GM18868 (cell line): ENCODE measurements at regions not wholly inside any gene's neighbourhood (a gene's known extent, or its start where the extent isn't known, plus 50 kb on each side); places are given as distances from the start of the nearest gene placed in this dataset.

Experiments
- ATAC-seq: cut with Tn5 transposase; IDR thresholded peaks from one replicate; pipeline ENCODE4 v1.9.1; 2021; ENCODE audit warnings: mild to moderate bottlenecking, moderate library complexity; ENCODE audit not compliant: unreplicated experiment

DNA sequence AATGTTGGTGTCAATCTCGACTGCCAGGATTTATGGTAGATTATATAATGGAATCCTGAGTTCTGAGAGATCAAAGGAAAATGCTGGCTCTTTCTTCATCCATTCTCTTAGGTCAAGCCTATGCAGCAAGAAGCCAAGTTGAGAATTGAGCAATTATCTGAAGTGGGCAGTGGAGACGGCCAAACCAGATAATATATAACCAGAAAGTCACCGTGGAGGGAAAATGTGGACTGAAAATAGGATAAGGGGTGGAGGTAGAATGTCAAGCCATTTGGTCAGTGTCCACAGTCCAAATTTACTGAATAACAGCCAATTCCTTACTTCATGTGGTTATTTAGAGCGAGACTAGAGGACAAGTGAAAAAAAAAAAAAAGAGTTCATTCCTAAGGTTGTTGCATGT is 107.8 kb upstream of the ESR1 start:
- no peak for ATAC-seq

DNA sequence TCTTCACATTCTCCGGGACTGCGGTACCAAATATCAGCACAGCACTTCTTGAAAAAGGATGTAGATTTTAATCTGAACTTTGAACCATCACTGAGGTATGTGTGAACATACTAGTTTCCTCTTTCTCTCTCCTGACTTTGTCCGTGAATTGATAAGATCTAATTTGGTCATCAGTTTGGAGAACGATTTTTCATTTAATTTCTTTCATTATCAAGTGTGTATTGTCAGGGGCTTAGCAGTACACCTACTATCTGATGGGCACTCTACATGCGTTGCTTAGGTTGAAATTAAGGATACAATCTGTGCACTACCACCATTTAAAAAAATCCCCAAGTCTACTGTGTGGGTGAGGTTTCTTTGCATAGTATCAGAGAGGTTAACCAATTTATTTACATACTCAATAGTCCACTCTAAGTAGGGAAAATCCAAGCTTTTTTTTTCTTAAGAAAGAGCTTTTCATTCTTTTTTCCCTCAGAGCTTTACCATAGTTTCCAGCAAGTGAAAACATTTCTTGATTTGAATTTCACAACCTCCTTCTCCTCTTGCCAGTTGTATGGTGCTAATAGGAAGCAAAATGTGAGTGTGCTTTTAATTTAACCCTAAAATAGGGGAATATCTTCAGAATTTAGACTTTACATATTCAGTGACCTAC is 105.4 kb upstream of the ESR1 start:
- peak; percentile 82 for ATAC-seq

DNA sequence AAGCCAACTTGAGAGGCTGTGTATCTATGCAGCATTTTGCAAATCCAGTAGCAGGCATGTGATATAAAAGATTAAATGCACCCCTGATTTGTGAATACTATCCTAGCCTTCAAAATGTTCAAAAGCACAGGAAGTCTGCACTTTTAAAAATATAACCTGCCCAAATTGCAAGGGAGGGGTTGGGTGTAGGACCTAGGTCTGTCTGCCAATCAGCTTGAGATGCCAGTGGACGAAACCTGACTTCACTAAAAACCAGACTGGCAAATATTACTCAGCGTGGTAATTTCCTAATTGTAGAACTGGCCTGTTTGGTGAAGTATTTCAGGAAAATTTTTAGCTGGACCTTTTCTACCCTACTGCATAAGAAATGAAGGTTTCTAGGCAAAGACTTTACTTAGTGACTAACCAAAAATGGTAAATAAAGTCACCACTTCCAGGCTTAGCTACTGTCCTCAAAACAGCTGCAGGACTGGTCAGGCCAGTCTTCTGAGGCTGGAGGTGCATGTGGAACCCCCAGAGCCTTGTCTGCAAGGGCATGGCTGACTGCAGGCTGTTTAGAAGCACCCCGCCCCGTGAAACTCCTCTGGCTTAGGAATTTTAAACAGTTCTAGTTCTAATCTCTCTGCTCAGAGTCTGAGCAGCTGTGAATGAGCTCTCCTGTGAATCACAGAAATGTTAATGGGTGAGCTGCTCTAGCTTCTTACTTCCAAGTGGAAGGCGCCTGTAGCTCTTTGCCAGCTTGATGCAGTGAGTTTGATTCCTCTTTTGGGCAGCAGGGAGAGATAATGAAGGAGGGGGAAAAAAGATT is 104.4 kb upstream of the ESR1 start:
- peak; percentile 75 for ATAC-seq

DNA sequence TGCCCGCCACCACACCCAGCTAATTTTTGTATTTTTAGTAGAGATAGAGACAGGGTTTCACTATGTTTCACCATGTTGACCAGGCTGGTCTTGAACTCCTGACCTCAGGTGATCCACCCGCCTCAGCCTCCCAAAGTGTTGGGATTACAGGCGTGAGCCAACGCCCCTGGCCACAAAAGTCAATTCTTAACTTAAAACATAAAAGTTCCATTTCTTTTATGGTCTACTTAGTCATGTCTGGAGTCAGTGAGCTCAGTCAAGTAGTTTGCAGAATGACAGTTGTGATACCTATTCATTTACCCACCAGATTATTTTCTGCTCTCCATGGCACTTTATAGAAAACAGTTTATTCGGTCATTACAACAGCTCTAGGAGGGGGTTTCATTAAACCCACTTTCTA is 103.1 kb upstream of the ESR1 start:
- no peak for ATAC-seq

DNA sequence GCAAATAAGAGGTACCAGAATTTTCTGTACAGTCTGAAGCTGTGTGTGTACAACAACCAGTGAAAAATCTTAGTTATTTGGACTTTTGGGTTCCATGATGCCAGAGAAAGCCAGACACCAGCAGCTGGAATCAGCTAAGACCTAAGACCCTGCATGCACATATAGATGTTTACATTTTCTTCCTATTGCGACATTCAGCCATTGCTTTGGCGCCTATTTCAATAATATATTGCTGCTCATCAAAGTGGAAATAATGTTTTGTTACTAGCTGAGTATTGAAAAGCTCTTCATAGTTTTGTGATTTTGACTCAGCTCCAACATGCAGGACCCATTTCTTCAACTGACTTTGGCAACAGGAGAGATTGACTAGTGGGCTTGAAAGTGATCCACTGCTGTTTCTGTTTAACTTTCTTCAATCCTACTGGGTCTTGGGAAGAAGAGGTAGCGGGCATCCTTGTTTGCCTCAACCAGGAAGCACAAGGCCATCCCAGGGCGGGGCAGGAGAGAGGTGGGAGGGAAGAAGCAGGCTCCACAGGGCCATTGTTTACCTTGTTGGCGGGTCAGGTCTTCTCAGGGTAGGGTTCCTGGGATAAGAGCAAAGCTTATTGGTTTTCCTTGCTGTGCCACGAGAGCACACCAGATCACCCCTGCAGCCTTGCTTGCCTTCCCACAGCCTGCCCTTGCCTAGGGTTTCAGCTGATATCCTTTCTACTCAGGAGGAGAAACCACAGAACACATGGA is 101.3 kb upstream of the ESR1 start:
- ATAC-seq = no peak

DNA sequence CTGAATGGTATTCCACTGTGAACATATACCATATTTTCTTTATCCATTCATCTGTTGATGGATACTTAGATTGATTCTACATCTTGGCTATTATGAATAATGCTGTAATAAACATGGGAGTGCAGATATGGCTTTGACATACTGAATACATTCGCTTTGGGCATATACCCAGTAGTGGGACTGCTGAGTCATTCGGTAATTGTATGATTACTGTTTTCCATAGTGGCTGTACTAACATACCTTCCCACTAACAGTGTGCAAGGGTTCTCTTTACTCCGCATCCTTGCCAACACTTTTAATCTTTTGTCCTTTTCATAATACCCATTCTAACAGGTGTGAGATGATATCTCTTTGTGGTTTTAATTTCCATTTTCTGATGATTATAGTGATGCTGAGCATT is 98.2 kb upstream of the ESR1 start:
- no peak for ATAC-seq

DNA sequence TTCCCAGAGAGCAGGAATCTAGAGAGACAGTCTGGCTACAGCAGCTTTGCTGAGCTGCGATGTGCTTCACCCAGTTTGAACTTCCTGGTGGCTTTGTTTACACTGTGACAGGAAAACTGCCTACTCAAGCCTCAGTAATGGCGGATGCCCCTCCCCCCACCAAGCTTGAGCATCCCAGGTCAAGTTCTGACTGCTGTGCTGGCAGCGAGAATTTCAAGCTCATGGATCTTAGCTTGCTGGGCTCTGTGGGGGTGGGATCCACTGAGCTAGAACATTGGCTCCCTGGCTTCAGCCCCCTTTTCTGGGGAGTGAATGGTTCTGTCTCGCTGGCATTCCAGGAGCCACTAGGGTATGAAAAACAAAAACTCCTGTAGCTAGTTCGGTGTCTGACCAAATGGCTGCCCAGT is 91.0 kb upstream of the ESR1 start:
- no peak for ATAC-seq

DNA sequence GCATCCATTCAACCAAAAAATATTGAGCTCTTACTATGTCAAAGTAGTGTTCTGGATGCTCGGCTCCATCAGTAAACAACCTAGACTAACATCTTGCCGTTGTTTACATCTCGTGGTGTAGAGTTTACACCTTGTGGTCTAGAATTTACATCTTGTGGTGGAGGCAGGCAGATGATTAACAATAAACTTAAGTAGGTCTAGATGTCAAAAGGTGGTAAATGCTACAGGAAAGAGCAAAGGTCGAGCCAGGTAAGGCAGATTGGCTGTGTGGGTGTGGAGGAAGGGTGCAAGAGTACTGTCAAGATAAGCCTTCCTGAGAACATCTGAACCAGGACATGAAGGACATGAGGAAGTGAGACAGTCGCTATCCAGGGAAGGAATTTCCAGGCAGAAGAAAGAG is 88.4 kb upstream of the ESR1 start:
- ATAC-seq = no peak

DNA sequence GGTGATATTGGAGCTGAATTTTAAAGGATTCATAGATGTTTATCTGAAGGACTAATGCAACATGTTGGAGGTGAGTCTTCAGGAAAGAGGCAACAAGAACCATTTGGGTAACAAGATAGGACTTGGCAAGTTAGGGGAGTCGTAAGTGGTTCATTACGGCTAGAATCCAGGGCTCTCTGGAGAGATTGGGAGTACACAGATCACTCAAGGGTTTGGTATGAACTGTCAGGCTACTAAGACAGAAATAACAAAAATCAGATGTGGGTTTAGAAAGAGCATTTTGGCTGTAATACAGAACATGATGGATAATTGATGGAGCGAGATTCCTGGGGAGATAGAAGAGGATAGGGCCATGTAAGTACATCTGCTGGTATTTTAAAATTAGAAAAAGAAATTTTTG is 86.3 kb upstream of the ESR1 start:
- ATAC-seq = no peak

DNA sequence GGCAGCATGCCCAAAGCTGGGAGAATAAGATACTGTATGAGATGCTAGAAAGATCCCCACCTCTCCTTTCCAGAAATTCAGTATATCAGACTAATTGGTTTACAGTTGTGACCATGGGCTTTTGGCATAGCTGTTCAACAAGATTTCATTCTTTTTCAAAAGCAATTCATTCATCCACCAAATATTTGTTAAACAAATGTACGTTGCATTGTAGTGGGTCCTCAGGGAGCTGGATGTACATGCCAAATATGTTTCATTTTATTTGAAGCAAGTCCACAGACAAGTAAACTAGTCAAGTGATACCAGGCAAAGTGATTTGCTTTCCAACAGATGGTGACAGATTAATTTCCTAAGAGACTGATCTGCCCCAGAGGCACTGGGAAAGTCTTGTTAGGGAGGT is 85.8 kb upstream of the ESR1 start:
- ATAC-seq = no peak

DNA sequence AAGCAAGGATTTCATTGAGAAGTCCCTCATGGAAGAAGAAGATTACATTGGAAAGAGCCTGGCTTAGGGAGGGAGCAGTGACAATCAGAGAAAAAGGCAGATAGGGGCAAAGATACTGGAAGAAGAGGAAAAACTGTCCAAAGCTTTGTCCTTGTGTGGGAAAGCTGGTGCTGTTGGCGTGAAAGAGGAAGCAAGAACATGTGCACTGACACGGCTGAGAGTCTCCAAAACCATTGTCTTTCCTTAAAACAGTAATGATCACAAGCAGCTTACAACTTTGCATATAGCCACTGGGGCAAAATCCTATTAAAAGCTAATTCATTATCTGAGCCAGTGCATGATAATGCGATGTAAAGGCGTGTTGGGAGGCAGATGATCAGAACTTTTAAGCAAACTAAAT is 85.1 kb upstream of the ESR1 start:
- ATAC-seq = peak; percentile 58

DNA sequence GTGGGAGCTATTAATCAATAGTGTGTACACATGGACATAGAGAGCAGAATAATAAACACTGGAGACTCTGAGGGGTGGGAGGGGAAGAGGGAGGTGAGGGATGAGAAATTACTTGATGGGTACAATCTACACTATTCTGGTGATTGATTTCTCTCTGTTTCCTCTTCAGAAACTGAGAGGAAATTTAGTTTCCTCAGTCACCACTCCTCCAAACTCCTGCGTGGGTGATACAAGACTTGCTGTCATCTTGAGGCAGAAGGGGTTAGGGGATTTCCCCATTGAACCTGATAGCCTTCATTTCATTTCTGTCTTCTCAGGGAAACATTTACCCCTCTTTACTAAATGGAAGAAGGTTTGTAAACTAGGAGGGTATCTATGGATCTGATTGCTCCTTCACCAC is 84.3 kb upstream of the ESR1 start:
- peak; percentile 89 for ATAC-seq

DNA sequence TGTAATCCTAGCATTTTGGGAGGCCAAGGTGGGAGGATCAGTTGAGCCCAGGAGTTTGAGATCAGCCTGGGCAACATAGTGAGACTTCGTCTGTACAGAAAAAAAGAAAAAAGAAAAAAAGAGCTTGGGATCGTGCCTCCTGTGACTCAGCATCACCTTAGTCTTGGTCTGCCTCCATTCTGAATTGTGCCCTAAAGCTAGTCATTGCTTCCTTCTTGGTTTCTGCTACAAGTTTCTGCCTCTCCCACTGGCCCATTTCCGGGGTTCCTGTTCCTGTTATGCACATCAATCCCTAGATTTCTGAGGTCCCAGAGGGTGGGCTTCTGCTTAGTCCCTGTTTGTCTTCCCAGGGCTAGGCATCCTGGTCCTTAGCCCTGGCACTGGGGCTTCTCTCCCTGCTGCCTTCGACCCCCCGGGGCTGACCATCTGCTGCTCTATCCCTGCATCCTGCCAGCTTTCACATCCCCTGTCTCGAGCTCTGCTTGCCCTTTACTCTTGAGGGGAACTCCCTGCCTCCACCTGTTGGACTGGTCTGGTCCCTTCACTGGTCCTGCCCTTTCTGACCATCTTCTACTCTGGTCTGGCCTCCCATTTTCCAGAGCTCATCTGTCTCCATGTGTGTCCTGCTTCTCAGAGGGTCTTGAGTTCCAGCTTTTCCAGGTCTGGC is 77.5 kb upstream of the ESR1 start:
- ATAC-seq = no peak

DNA sequence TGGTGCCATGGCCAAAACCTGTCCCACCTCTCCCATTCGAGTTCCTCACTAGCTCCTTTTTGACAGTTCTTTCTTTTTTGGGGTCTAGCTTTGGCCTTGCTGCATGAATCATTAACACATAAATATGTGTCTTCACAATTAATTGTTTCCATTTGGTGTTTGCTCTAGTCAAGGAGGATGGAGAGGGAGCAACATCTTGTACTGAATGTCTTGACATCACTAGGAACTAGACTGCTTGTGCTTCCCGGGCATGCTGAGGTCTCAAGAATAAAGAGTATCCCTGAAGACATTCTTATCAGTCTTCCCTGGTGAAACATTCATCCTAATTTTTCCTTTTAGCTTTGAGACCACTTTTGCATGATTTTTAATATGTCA is 77.0 kb upstream of the ESR1 start:
- ATAC-seq = no peak

DNA sequence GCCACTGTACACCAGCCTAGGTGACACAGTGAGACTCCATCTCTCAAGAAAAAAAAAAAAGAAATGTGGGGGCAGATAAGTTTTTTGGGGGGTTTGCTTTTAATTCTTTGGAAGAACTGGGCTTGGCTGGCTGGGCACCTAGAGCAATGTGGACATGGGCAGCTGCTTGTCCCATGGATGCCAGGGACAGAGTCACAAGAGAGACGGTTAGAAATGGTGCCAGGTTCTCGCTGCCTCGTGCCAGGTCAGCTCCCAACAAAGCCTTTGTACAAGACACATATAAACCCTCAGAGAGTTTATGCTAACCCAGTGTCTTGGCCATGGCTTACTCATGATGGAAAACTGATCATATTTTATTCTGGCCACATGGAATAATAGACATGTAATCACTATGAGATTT is 76.2 kb upstream of the ESR1 start:
- ATAC-seq = no peak

DNA sequence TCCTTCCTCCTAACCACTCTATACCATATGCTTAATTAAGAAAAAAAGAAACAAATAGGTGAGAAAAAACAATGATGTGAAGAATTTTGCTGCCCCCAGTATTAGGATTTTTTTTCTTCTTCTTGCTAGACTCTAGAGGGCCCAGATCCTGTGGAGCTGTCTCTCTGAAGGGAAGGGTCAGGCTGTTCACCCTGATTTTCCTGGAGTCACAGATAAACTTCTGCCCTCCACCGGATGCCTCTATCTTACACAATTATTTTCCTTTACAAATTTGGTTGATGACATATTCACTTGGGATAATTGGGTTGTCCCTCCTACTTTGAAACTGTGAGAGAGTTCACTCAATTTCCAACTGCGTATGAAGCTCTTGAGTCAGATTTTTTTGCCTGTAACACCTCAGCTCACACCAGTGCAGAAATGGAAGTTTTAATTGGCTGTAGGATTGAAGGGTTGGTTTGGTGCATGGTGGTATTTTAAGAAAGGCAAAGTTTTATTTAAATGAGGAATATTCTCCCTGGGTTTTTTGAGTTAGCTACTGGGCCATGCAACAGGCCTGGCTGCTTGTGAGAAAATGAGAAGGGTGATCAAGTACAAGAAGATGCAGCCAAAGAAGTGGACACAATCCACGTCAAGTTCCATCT is 73.7 kb upstream of the ESR1 start:
- ATAC-seq = no peak

DNA sequence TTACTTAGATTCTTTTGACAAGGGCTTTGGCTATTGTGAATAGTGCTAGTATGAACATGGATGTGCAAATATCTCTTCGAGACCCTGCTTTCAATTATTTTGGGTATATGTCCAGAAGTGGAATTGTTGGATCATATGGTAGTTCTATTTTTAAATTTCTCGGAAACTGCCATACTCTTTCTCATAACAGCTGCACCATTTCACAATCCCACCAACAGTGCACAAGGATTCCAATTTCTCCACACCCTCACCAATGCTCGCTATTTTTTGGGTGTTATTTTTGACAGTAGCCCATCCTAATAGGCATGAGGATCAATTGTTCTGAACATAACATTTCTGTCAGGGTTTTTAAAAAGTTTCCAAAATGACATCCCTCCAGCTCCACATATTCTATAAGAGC is 69.2 kb upstream of the ESR1 start:
- ATAC-seq = no peak

DNA sequence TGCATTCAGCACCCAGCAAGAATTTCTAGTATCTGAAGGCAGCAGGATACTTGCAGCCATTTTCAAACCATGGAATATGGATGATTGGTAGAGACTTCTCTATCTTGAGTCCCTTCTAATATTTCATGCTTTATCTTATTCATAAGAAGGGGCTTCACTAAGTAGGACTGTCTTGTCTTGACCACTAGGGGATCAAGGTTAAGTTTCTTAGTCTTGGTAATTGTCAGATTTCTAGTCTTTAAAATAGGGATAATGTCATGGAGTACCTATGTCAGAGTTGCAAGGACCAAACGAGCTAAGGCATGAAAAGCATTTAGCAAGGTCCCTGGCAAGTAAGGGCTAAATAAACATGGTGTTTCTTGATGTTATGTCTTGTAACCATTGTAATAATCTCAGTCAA is 68.5 kb upstream of the ESR1 start:
- ATAC-seq = no peak

DNA sequence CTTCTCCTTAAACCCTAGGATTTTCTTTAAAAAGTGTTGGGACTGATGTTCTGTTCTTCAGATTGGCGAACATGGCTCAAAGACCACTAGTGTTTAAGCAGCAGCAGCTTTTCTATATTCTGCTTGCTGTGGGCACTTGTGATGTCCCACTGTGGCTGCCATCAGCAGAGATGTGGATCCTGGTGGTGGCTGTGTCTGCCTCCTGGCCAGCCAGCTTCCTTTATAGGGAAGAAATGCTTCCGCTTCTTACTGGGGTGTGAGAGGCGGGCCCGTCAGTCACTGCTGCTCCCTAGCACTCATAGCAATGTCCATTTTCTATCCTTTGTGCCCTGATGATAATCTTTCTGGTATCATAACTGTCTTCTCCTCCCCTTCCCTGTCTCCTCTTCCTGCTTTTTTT is 66.7 kb upstream of the ESR1 start:
- no peak for ATAC-seq

DNA sequence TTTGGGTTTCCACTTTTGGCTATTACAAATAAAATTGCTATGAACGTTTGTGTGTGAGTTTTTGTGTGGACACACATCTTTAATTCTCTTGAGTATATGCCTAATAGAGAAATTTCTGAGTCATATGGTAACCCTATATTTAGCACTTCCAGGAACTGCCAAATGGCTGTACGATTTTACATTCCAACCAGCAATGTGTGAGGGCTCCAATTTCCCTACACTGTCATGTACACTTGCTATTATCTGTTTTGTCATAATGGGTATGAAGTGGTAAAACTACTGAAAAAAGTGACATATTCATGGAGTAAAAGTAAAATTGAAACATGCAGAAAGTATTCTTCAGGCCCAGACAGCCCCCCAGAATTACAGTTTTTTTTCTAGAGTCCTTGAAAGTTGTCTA is 59.6 kb upstream of the ESR1 start:
- ATAC-seq = no peak

DNA sequence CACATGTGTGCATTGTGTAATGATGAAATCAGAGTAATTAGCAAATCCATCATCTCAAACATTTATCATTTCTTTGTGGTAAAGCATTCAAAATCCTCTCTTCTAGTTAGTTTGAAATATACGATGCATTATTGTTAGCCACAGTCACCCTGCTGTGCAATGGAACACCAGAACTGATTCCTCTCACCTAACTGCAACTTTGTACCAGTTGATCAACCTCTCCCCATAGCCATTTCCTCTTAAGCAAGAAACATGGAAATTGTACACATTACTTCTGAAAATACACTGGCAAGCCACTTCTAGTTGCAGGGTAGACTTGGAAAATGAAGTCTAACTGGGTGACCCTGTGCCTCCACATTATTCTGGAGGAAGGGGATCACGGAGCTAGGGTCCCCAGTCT is 58.1 kb upstream of the ESR1 start:
- ATAC-seq = no peak
